Activated naive CD8-positive, alpha-beta T cell treated with anti-CD3 and anti-CD28 coated beads, Interleukin-2, amount 50 U/mL, for 24 hours (primary cell): ENCODE measurements at regions not wholly inside any gene's neighbourhood (a gene's known extent, or its start where the extent isn't known, plus 50 kb on each side); places are given as distances from the start of the nearest gene placed in this dataset.

Experiments used
- ATAC-seq: fragments of 150-1000 bp; cut with Tn5 transposase; one replicate; pipeline ENCODE4 v1.10.0; 2021
- DNase-seq: peaks from one replicate; pipeline ENCODE4 v3.0.0; 2021
- H3K27ac Mint-ChIP-seq: one replicate; pipeline ENCODE4 v1.8.0; 2021; ENCODE audit warnings: mild to moderate bottlenecking, mixed read lengths
- H3K27me3 Mint-ChIP-seq: one replicate; pipeline ENCODE4 v1.8.0; 2021; ENCODE audit warnings: mixed read lengths
- H3K36me3 Mint-ChIP-seq: one replicate; pipeline ENCODE4 v1.8.0; 2021; ENCODE audit warnings: low read depth, mixed read lengths
- H3K4me1 Mint-ChIP-seq: one replicate; pipeline ENCODE4 v1.8.0; 2021; ENCODE audit warnings: mixed read lengths
- H3K4me3 Mint-ChIP-seq: one replicate; pipeline ENCODE4 v1.8.0; 2021; ENCODE audit warnings: mild to moderate bottlenecking, moderate library complexity, mixed read lengths
- H3K9me3 Mint-ChIP-seq: one replicate; pipeline ENCODE4 v1.8.0; 2021; ENCODE audit warnings: mixed read lengths

GRCh38 chr5:74093561-74093960 lies 467.6 kb downstream of the ARHGEF28 start:
- Mint-ChIP-seq H3K9me3 (peaks cover 2% of the 10 kb centered on the region), H3K27me3 (no peaks in the 10 kb centered on the region), H3K4me1 (no peaks in the 10 kb centered on the region), H3K36me3 (no peaks in the 10 kb centered on the region), H3K4me3 (no peak overlapping the region), H3K27ac (no peak overlapping the region)
- ATAC-seq (no peak), DNase-seq (no peak)

- no peaks in the 10 kb centered on the region for H3K4me1 Mint-ChIP-seq
- H3K27ac Mint-ChIP-seq = no peak overlapping the region
- ATAC-seq (no peak), DNase-seq (no peak)
- no peaks in the 10 kb centered on the region for H3K9me3 Mint-ChIP-seq
- no peak overlapping the region for H3K4me3 Mint-ChIP-seq
- H3K27me3 Mint-ChIP-seq = no peaks in the 10 kb centered on the region
- H3K36me3 Mint-ChIP-seq = no peaks in the 10 kb centered on the region
Measured at GRCh38 chr5:74092766-74093165, 466.8 kb downstream of the ARHGEF28 start.

GRCh38 chr5:74085782-74086181 lies 459.8 kb downstream of the ARHGEF28 start:
- H3K4me1 Mint-ChIP-seq = no peaks in the 10 kb centered on the region
- ATAC-seq (no peak), DNase-seq (no peak)
- H3K27ac Mint-ChIP-seq = no peak overlapping the region
- no peak overlapping the region for H3K4me3 Mint-ChIP-seq
- no peaks in the 10 kb centered on the region for H3K9me3 Mint-ChIP-seq
- peaks cover 6% of the 10 kb centered on the region for H3K27me3 Mint-ChIP-seq
- H3K36me3 Mint-ChIP-seq = no peaks in the 10 kb centered on the region

- no peak overlapping the region for H3K27ac Mint-ChIP-seq
- ATAC-seq = no peak
Measured at GRCh38 chr5:74085186-74085585, 459.2 kb downstream of the ARHGEF28 start.

GRCh38 chr5:74083096-74083791 lies 457.2 kb downstream of the ARHGEF28 start:
- Mint-ChIP-seq H3K27ac (no peak overlapping the region), H3K27me3 (peaks cover 6% of the 10 kb centered on the region), H3K4me3 (no peak overlapping the region), H3K9me3 (no peaks in the 10 kb centered on the region), H3K36me3 (no peaks in the 10 kb centered on the region), H3K4me1 (no peaks in the 10 kb centered on the region)
- ATAC-seq (no peak), DNase-seq (no peak)

More at GRCh38 chr5:74085186-74085585, 459.2 kb downstream of the ARHGEF28 start:
- no peaks in the 10 kb centered on the region for H3K36me3 Mint-ChIP-seq
- H3K27me3 Mint-ChIP-seq = peaks cover 6% of the 10 kb centered on the region
- no peak overlapping the region for H3K4me3 Mint-ChIP-seq
- no peak for DNase-seq
- H3K9me3 Mint-ChIP-seq = no peaks in the 10 kb centered on the region
- H3K4me1 Mint-ChIP-seq = no peaks in the 10 kb centered on the region

GRCh38 chr5:74082512-74083055 lies 456.6 kb downstream of the ARHGEF28 start:
- DNase-seq (no peak), ATAC-seq (no peak)
- H3K27ac Mint-ChIP-seq = no peak overlapping the region
- no peaks in the 10 kb centered on the region for H3K36me3 Mint-ChIP-seq
- H3K9me3 Mint-ChIP-seq = no peaks in the 10 kb centered on the region
- H3K4me1 Mint-ChIP-seq = no peaks in the 10 kb centered on the region
- peaks cover 6% of the 10 kb centered on the region for H3K27me3 Mint-ChIP-seq
- H3K4me3 Mint-ChIP-seq = no peak overlapping the region

GRCh38 chr5:74081126-74081525 lies 455.1 kb downstream of the ARHGEF28 start:
- no peak overlapping the region for H3K27ac Mint-ChIP-seq
- H3K4me1 Mint-ChIP-seq = no peaks in the 10 kb centered on the region
- no peaks in the 10 kb centered on the region for H3K9me3 Mint-ChIP-seq
- no peaks in the 10 kb centered on the region for H3K36me3 Mint-ChIP-seq
- peaks cover under 1% of the 10 kb centered on the region for H3K27me3 Mint-ChIP-seq
- H3K4me3 Mint-ChIP-seq = no peak overlapping the region
- ATAC-seq (no peak), DNase-seq (no peak)

- ATAC-seq = no peak
- no peaks in the 10 kb centered on the region for H3K9me3 Mint-ChIP-seq
- H3K4me3 Mint-ChIP-seq = no peak overlapping the region
- no peaks in the 10 kb centered on the region for H3K4me1 Mint-ChIP-seq
- H3K27me3 Mint-ChIP-seq = no peaks in the 10 kb centered on the region
- no peak overlapping the region for H3K27ac Mint-ChIP-seq
- no peak for DNase-seq
- H3K36me3 Mint-ChIP-seq = no peaks in the 10 kb centered on the region
Measured at GRCh38 chr5:74079971-74080556, 454.1 kb downstream of the ARHGEF28 start.

- no peak overlapping the region for H3K4me3 Mint-ChIP-seq
- H3K4me1 Mint-ChIP-seq = no peaks in the 10 kb centered on the region
- ATAC-seq (no peak), DNase-seq (no peak)
- no peak overlapping the region for H3K27ac Mint-ChIP-seq
- H3K36me3 Mint-ChIP-seq = no peaks in the 10 kb centered on the region
- no peaks in the 10 kb centered on the region for H3K27me3 Mint-ChIP-seq
- no peaks in the 10 kb centered on the region for H3K9me3 Mint-ChIP-seq
Measured at GRCh38 chr5:74075501-74076484, 449.8 kb downstream of the ARHGEF28 start.

GRCh38 chr5:74074111-74074510 lies 448.1 kb downstream of the ARHGEF28 start:
- no peaks in the 10 kb centered on the region for H3K9me3 Mint-ChIP-seq
- H3K27ac Mint-ChIP-seq = no peak overlapping the region
- no peaks in the 10 kb centered on the region for H3K27me3 Mint-ChIP-seq
- H3K4me1 Mint-ChIP-seq = no peaks in the 10 kb centered on the region
- ATAC-seq = no peak
- H3K36me3 Mint-ChIP-seq = no peaks in the 10 kb centered on the region
- no peak overlapping the region for H3K4me3 Mint-ChIP-seq
- no peak for DNase-seq

GRCh38 chr5:74073257-74073656 lies 447.3 kb downstream of the ARHGEF28 start:
- H3K9me3 Mint-ChIP-seq = no peaks in the 10 kb centered on the region
- no peaks in the 10 kb centered on the region for H3K36me3 Mint-ChIP-seq
- no peaks in the 10 kb centered on the region for H3K4me1 Mint-ChIP-seq
- no peak overlapping the region for H3K4me3 Mint-ChIP-seq
- DNase-seq = no peak
- no peaks in the 10 kb centered on the region for H3K27me3 Mint-ChIP-seq
- ATAC-seq = no peak
- H3K27ac Mint-ChIP-seq = no peak overlapping the region

- DNase-seq (no peak), ATAC-seq (no peak)
- H3K27ac Mint-ChIP-seq = no peak overlapping the region
- H3K36me3 Mint-ChIP-seq = no peaks in the 10 kb centered on the region
- H3K4me3 Mint-ChIP-seq = no peak overlapping the region
- no peaks in the 10 kb centered on the region for H3K27me3 Mint-ChIP-seq
- no peaks in the 10 kb centered on the region for H3K9me3 Mint-ChIP-seq
- no peaks in the 10 kb centered on the region for H3K4me1 Mint-ChIP-seq
Measured at GRCh38 chr5:74072646-74073045, 446.6 kb downstream of the ARHGEF28 start.

GRCh38 chr5:74070766-74071165 lies 444.8 kb downstream of the ARHGEF28 start:
- no peaks in the 10 kb centered on the region for H3K27me3 Mint-ChIP-seq
- H3K36me3 Mint-ChIP-seq = no peaks in the 10 kb centered on the region
- DNase-seq (no peak), ATAC-seq (no peak)
- H3K9me3 Mint-ChIP-seq = no peaks in the 10 kb centered on the region
- no peak overlapping the region for H3K27ac Mint-ChIP-seq
- no peaks in the 10 kb centered on the region for H3K4me1 Mint-ChIP-seq
- H3K4me3 Mint-ChIP-seq = no peak overlapping the region

- no peaks in the 10 kb centered on the region for H3K27me3 Mint-ChIP-seq
- H3K4me1 Mint-ChIP-seq = no peaks in the 10 kb centered on the region
- no peak overlapping the region for H3K27ac Mint-ChIP-seq
- H3K9me3 Mint-ChIP-seq = no peaks in the 10 kb centered on the region
- H3K36me3 Mint-ChIP-seq = no peaks in the 10 kb centered on the region
- H3K4me3 Mint-ChIP-seq = no peak overlapping the region
- DNase-seq (no peak), ATAC-seq (no peak)
Measured at GRCh38 chr5:74069741-74070140, 443.7 kb downstream of the ARHGEF28 start.
